HL-60 (cell line): ENCODE measurements at regions not wholly inside any gene's neighbourhood (a gene's known extent, or its start where the extent isn't known, plus 50 kb on each side); places are given as distances from the start of the nearest gene placed in this dataset.

Experiments
- POLR2AphosphoS5 ChIP-seq: IDR thresholded peaks from 2 replicates; pipeline ENCODE4 v1.6.1; 2012; ENCODE audit warnings: low read depth
- REST ChIP-seq: IDR thresholded peaks from 2 replicates; pipeline ENCODE4 v1.6.1; 2012; ENCODE audit warnings: low read depth; ENCODE audit not compliant: insufficient replicate concordance
- TF ChIP-seq, protein P1 (sequence below): IDR thresholded peaks from one replicate; pipeline ENCODE4 v1.5.1; 2011; ENCODE audit warnings: low read length, control low read depth, inconsistent platforms; ENCODE audit not compliant: insufficient read depth

DNA sequence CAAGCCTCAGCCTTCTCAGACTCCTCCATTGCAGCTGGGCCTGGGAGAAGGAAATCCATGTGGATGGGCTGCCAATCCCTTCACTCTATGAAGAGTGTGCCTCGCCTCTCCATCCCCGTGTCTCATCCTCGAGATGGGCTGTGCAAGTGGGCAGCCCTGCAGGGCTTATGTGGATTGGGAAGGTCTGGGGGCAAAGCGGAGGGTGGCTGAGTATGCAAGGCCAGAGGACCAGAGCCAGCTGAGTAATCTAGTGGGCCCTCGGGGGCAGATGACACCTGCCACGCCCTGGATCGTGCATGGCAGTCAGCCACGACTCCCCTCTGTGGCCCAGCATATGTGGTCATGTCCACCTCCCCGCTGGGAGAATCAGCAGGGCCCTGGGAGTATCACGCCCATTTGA lies 78.9 kb downstream of the IRX5 start:
- TF ChIP-seq, protein P1, sequence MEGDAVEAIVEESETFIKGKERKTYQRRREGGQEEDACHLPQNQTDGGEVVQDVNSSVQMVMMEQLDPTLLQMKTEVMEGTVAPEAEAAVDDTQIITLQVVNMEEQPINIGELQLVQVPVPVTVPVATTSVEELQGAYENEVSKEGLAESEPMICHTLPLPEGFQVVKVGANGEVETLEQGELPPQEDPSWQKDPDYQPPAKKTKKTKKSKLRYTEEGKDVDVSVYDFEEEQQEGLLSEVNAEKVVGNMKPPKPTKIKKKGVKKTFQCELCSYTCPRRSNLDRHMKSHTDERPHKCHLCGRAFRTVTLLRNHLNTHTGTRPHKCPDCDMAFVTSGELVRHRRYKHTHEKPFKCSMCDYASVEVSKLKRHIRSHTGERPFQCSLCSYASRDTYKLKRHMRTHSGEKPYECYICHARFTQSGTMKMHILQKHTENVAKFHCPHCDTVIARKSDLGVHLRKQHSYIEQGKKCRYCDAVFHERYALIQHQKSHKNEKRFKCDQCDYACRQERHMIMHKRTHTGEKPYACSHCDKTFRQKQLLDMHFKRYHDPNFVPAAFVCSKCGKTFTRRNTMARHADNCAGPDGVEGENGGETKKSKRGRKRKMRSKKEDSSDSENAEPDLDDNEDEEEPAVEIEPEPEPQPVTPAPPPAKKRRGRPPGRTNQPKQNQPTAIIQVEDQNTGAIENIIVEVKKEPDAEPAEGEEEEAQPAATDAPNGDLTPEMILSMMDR: no peak
- TF ChIP-seq POLR2AphosphoS5: no peak
- no peak for TF ChIP-seq REST
